HG03575 (cell line): ENCODE measurements at regions not wholly inside any gene's neighbourhood (a gene's known extent, or its start where the extent isn't known, plus 50 kb on each side); places are given as distances from the start of the nearest gene placed in this dataset.

Experiments used
- ATAC-seq: cut with Tn5 transposase; IDR thresholded peaks from one replicate; pipeline ENCODE4 v1.9.1; 2021; ENCODE audit not compliant: unreplicated experiment, insufficient number of reproducible peaks, low FRiP score; ENCODE audit errors: extremely low read depth

GRCh38 chr1:56399326-56399725 lies 180.0 kb downstream of the PLPP3 start:
- ATAC-seq: no peak

GRCh38 chr1:56397811-56398231 lies 181.5 kb downstream of the PLPP3 start:
- ATAC-seq: no peak

- ATAC-seq: no peak
Observed at GRCh38 chr1:56397409-56397808, 182.0 kb downstream of the PLPP3 start.

- no peak for ATAC-seq
Observed at GRCh38 chr1:56396581-56396980, 182.8 kb downstream of the PLPP3 start.

- ATAC-seq: no peak
Observed at GRCh38 chr1:56395776-56396175, 183.6 kb downstream of the PLPP3 start.

- no peak for ATAC-seq
Observed at GRCh38 chr1:56394298-56394697, 185.1 kb downstream of the PLPP3 start.

- ATAC-seq: no peak
Observed at GRCh38 chr1:56390934-56391731, 188.2 kb downstream of the PLPP3 start.

GRCh38 chr1:56390232-56390867 lies 189.0 kb downstream of the PLPP3 start:
- no peak for ATAC-seq

- ATAC-seq: no peak
Observed at GRCh38 chr1:56389813-56390212, 189.6 kb downstream of the PLPP3 start.

GRCh38 chr1:56387071-56387740 lies 192.2 kb downstream of the PLPP3 start:
- ATAC-seq: no peak

GRCh38 chr1:56385314-56385713 lies 194.0 kb downstream of the PLPP3 start:
- no peak for ATAC-seq

GRCh38 chr1:56382929-56383328 lies 196.4 kb downstream of the PLPP3 start:
- ATAC-seq: no peak

GRCh38 chr1:56380531-56380930 lies 198.8 kb downstream of the PLPP3 start:
- no peak for ATAC-seq

GRCh38 chr1:56378341-56379070 lies 200.9 kb downstream of the PLPP3 start:
- ATAC-seq: no peak

GRCh38 chr1:56377431-56377830 lies 201.9 kb downstream of the PLPP3 start:
- ATAC-seq: no peak

GRCh38 chr1:56376188-56376984 lies 203.0 kb downstream of the PLPP3 start:
- ATAC-seq: no peak

- no peak for ATAC-seq
Observed at GRCh38 chr1:56375326-56375804, 204.0 kb downstream of the PLPP3 start.
